Smooth muscle cell (in vitro differentiated cells): ENCODE measurements at regions not wholly inside any gene's neighbourhood (a gene's known extent, or its start where the extent isn't known, plus 50 kb on each side); places are given as distances from the start of the nearest gene placed in this dataset.
"Not testable (repeated sequence)": the region's sequence is repeated elsewhere in the genome, so short reads cannot be mapped to it uniquely, and the experiment has no call there.

ENCODE experiments used
- DNase-seq: peaks from one replicate; lab custom pipeline; 2025; ENCODE audit not compliant: unreplicated experiment; lab: John Stamatoyannopoulos, UW
- H2AFZ ChIP-seq: fragments of 200-600 bp; sonication (generic); 2 replicates; pipeline ENCODE4 v1.6.0; 2016; ENCODE audit warnings: antibody characterized with exemption, low read depth, mild to moderate bottlenecking
- H3F3A ChIP-seq: fragments of 200-600 bp; sonication (generic); 2 replicates; pipeline ENCODE4 v1.6.0; 2017; ENCODE audit warnings: antibody characterized with exemption, low read depth
- H3K27ac ChIP-seq: fragments of 200-600 bp; sonication (generic); 2 replicates; pipeline ENCODE4 v1.5.1; 2016; ENCODE audit warnings: low read depth, mild to moderate bottlenecking
- H3K27me3 ChIP-seq: fragments of 200-600 bp; sonication (generic); 2 replicates; pipeline ENCODE4 v1.6.1; 2016; ENCODE audit warnings: low read depth, mild to moderate bottlenecking
- H3K36me3 ChIP-seq: fragments of 200-600 bp; sonication (generic); 2 replicates; pipeline ENCODE4 v1.5.1; 2016; ENCODE audit warnings: low read depth
- H3K4me1 ChIP-seq: fragments of 200-600 bp; sonication (generic); 2 replicates; pipeline ENCODE4 v1.5.1; 2016; ENCODE audit warnings: low read depth
- H3K4me2 ChIP-seq: fragments of 200-600 bp; sonication (generic); 2 replicates; pipeline ENCODE4 v1.6.0; 2016; ENCODE audit warnings: mild to moderate bottlenecking
- H3K4me3 ChIP-seq: fragments of 200-600 bp; sonication (generic); 2 replicates; pipeline ENCODE4 v1.5.1; 2016; ENCODE audit warnings: mild to moderate bottlenecking
- H3K79me2 ChIP-seq: fragments of 200-600 bp; sonication (generic); 2 replicates; pipeline ENCODE4 v1.6.0; 2016; ENCODE audit warnings: low read depth, mild to moderate bottlenecking
- H3K9ac ChIP-seq: fragments of 200-600 bp; sonication (generic); 2 replicates; pipeline ENCODE4 v1.6.0; 2016; ENCODE audit warnings: low read depth
- H3K9me3 ChIP-seq: fragments of 200-600 bp; sonication (generic); replicated peaks from 2 replicates; pipeline ENCODE4 v1.5.1; 2016; ENCODE audit warnings: low read depth
- H4K20me1 ChIP-seq: fragments of 200-600 bp; sonication (generic); 2 replicates; pipeline ENCODE4 v1.6.0; 2016; ENCODE audit warnings: low read depth
- CTCF ChIP-seq: fragments of 200-600 bp; sonication (generic); IDR thresholded peaks from 2 replicates; pipeline ENCODE4 v1.5.1; 2017; ENCODE audit warnings: borderline replicate concordance, mild to moderate bottlenecking, antibody characterized with exemption; ENCODE audit not compliant: insufficient read depth, poor library complexity, severe bottlenecking
- WGBS: methylation state at CpG from one replicate; pipeline ENCODE4 v1.1.7; 2016; ENCODE audit warnings: low lambda C conversion rate; 5-methylcytosine and 5-hydroxymethylcytosine counted together

- no peak overlapping the region for H3K4me2 ChIP-seq
- no peak overlapping the region for H2AFZ ChIP-seq
- H3K4me3 ChIP-seq: no peak overlapping the region
- H4K20me1 ChIP-seq: no peaks in the 10 kb centered on the region
- no peaks in the 10 kb centered on the region for H3K36me3 ChIP-seq
- no peak for DNase-seq
- H3K27ac ChIP-seq: no peak overlapping the region
- no peaks in the 10 kb centered on the region for H3F3A ChIP-seq
- H3K79me2 ChIP-seq: no peaks in the 10 kb centered on the region
- H3K27me3 ChIP-seq: no peaks in the 10 kb centered on the region
- TF ChIP-seq CTCF: no peak
- H3K4me1 ChIP-seq: no peaks in the 10 kb centered on the region
- H3K9me3 ChIP-seq: no peaks in the 10 kb centered on the region
- H3K9ac ChIP-seq: no peak overlapping the region
These were observed 221.0 kb upstream of the ISL1 start for GRCh38 chr5:51162245-51162644.

GRCh38 chr5:51165621-51166020 lies 217.6 kb upstream of the ISL1 start:
- not testable (repeated sequence) for H3K4me1 ChIP-seq, DNase-seq, H3K9me3 ChIP-seq, H3K27ac ChIP-seq, H4K20me1 ChIP-seq, H3K79me2 ChIP-seq, H3K4me2 ChIP-seq, H3K9ac ChIP-seq, H2AFZ ChIP-seq, H3K4me3 ChIP-seq, H3K36me3 ChIP-seq, H3K27me3 ChIP-seq, H3F3A ChIP-seq
- WGBS: 93% methylated on average over 12 of the region's 12 CpGs

- Histone ChIP-seq H3K4me2 (no peak overlapping the region), H3F3A (no peaks in the 10 kb centered on the region), H3K4me3 (no peak overlapping the region), H3K4me1 (peaks cover 14% of the 10 kb centered on the region), H3K27ac (no peak overlapping the region), H3K27me3 (no peaks in the 10 kb centered on the region), H3K9ac (no peak overlapping the region), H2AFZ (no peak overlapping the region), H3K79me2 (no peaks in the 10 kb centered on the region), H3K36me3 (no peaks in the 10 kb centered on the region), H4K20me1 (no peaks in the 10 kb centered on the region), H3K9me3 (no peaks in the 10 kb centered on the region)
- 31% methylated on average over 7 of the region's 7 CpGs for WGBS
- DNase-seq: no peak
- no peak for TF ChIP-seq CTCF
These were observed 210.2 kb upstream of the ISL1 start for GRCh38 chr5:51172903-51173626.

GRCh38 chr5:51181208-51181894 lies 201.9 kb upstream of the ISL1 start:
- Histone ChIP-seq H3K9ac (no peak overlapping the region), H3K9me3 (no peaks in the 10 kb centered on the region), H3F3A (no peaks in the 10 kb centered on the region), H3K4me2 (no peak overlapping the region), H3K36me3 (no peaks in the 10 kb centered on the region), H3K4me3 (no peak overlapping the region), H2AFZ (no peak overlapping the region), H4K20me1 (no peaks in the 10 kb centered on the region), H3K27ac (no peak overlapping the region), H3K79me2 (no peaks in the 10 kb centered on the region), H3K4me1 (no peaks in the 10 kb centered on the region), H3K27me3 (no peaks in the 10 kb centered on the region)
- no peak for TF ChIP-seq CTCF
- DNase-seq: no peak
- 82% methylated on average over 3 of the region's 3 CpGs for WGBS
